Heart right ventricle (tissue), 16 donors: ENCODE measurements at regions not wholly inside any gene's neighbourhood (a gene's known extent, or its start where the extent isn't known, plus 50 kb on each side); places are given as distances from the start of the nearest gene placed in this dataset.

Source experiments
- ATAC-seq, 8 donors: fragments of 200-7000 bp; cut with Tn5 transposase; one replicate each; pipeline ENCODE4 v1.9.1; 2020; ENCODE audit warnings: mild to moderate bottlenecking in 8 of 8, moderate library complexity in 8 of 8, moderate number of reproducible peaks in 1 of 8
- DNase-seq, 2 donors: peaks; one replicate each; pipeline ENCODE4 v3.0.0-alpha.2; 2020
- H3K27ac ChIP-seq, 10 donors: fragments of 200-600 bp; sonication (generic) in 2 of 10; one replicate each; pipeline versions ENCODE4 v1.5.0 to v1.8.0; 2020 to 2022; ENCODE audit warnings: mild to moderate bottlenecking in 3 of 10
- H3K27me3 ChIP-seq, 7 donors: fragments of 200-600 bp; one replicate each; pipeline ENCODE4 v1.8.0; 2021 to 2022; ENCODE audit warnings: mild to moderate bottlenecking in 2 of 7
- H3K36me3 ChIP-seq, 9 donors: fragments of 200-600 bp; sonication (generic) in 1 of 9; one replicate each; pipeline versions ENCODE4 v1.5.0 to v1.8.0; 2020 to 2022; ENCODE audit warnings: mild to moderate bottlenecking in 2 of 9
- H3K4me1 ChIP-seq, 9 donors: fragments of 200-600 bp; sonication (generic) in 1 of 9; one replicate each; pipeline versions ENCODE4 v1.5.0 to v1.8.0; 2020 to 2022; ENCODE audit warnings: mild to moderate bottlenecking in 4 of 9
- H3K4me3 ChIP-seq, 10 donors: fragments of 200-600 bp; sonication (generic) in 2 of 10; one replicate each; pipeline versions ENCODE4 v1.5.0 to v1.8.0; 2020 to 2022; ENCODE audit warnings: mild to moderate bottlenecking in 7 of 10, moderate library complexity in 2 of 10
- H3K9me3 ChIP-seq, 11 donors: fragments of 200-600 bp in 10 of 11; sonication (generic) in 2 of 11; one replicate each; pipeline versions ENCODE4 v1.5.0 to v1.8.0; 2013 to 2022; ENCODE audit warnings: mild to moderate bottlenecking in 2 of 11, control low read depth in 1 of 11, moderate library complexity in 1 of 11
- WGBS, 2 donors: extraction: QIAGEN DNeasy Blood & Tissue Kit; methylation state at CpG; one replicate each; pipeline ENCODE4 v1.1.7; 2013; ENCODE audit warnings: inconsistent platforms in 1 of 2; 5-methylcytosine and 5-hydroxymethylcytosine counted together
- intact Hi-C, 10 donors: fragments of 100-400 bp; cut with DNase I; formaldehyde crosslinking; loops; one replicate each; pipeline versions ENCODE4 v1.11.1 to v1.14.2; 2022
- TF ChIP-seq, protein P1 (sequence below), 9 donors: fragments of 200-600 bp; sonication (generic) in 2 of 9; IDR thresholded peaks; one replicate each; pipeline versions ENCODE4 v1.5.0 to v1.8.0; 2021 to 2022; ENCODE audit warnings: antibody characterized with exemption in 9 of 9, mild to moderate bottlenecking in 5 of 9, moderate library complexity in 1 of 9
- donor health status: Arrhythmogenic right ventricular cardiomyopathy.
- donor health status: ischemic (EF 13 %, LVEDD 7.1; RV severe dilation, severe dysfunction).
- donor health status: healthy with polysubstance abuse.
- donor health status: DM: no; HTN: yes; CAD: no.
- donor health status: DM: no; HTN: no; CAD: no.
- donor health status: ischemic (EF 25% LVEDD 6.9; RV normal size, moderate dysfunction).
- donor health status: ischemic (EF 25% LVEDD 5.7; RV mildly dilated, moderate dysfunction).
- donor health status: healthy.
- donor health status: DM: yes; HTN: yes; CAD: no.
- donor health status: Ischemic cardiomyopathy.
- donor health status: ischemic (EF 35%, LVEDD 5.7; RV mildly dilated, moderate dysfunction).
- donor health status: nonischemic (EF 11% LVEDD 7.7; RV severe dilation, severe dysfunction).
- donor health status: DM: yes; HTN: yes; CAD: no.
- donor health status: PGD.
- donor health status: ischemic (EF 29% LVEDD 5.4; RV normal size, mild dysfunction).
- donor health status: nonischemic (EF 23%, LVEDD 6.1; RV moderate dilation, normal function).

DNA sequence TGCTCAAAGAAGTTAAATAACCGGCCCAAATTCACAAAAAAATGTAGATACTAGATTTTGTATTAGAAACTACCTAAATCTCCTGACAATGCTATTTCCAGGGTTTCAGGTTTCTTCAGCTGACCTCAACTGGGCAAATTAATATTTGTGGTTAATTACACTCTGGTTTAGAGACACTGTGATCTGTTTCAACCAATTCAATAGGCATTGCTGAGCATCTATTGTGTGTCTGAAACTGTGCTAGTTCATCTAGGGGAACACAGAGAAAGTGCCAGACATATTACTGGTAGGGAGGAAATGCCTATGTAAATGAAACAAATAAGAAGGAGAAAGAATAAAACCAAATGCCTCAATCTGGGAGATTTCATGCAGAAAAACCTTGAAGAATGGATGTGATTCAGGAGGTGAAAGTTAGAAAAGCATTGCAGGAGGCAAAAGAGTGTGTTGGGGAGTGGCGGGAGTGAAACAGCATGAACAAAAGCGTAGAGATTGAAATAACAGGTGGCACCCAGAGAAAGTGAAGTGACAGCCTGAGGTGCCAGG, 51.3 kb upstream of the IVNS1ABP start:
- DNase-seq (no peak), ATAC-seq (no peak)
- 98% methylated on average over 3 of the region's 3 CpGs for WGBS, 2 donors
- H3K27ac ChIP-seq, result no peak overlapping the region
- no peaks in the 10 kb centered on the region for H3K36me3 ChIP-seq
- no peaks in the 10 kb centered on the region for H3K27me3 ChIP-seq
- no peak overlapping the region for H3K4me3 ChIP-seq
- peaks cover 0 to 5% (median 0%) of the 10 kb centered on the region in 9 donors for H3K4me1 ChIP-seq
- intact Hi-C loops, result no loop called here
- TF ChIP-seq, protein P1, sequence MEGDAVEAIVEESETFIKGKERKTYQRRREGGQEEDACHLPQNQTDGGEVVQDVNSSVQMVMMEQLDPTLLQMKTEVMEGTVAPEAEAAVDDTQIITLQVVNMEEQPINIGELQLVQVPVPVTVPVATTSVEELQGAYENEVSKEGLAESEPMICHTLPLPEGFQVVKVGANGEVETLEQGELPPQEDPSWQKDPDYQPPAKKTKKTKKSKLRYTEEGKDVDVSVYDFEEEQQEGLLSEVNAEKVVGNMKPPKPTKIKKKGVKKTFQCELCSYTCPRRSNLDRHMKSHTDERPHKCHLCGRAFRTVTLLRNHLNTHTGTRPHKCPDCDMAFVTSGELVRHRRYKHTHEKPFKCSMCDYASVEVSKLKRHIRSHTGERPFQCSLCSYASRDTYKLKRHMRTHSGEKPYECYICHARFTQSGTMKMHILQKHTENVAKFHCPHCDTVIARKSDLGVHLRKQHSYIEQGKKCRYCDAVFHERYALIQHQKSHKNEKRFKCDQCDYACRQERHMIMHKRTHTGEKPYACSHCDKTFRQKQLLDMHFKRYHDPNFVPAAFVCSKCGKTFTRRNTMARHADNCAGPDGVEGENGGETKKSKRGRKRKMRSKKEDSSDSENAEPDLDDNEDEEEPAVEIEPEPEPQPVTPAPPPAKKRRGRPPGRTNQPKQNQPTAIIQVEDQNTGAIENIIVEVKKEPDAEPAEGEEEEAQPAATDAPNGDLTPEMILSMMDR (IDR thresholded peaks at IDR 0.05), result no peak
- peaks cover 0 to 5% (median 0%) of the 10 kb centered on the region in 11 donors for H3K9me3 ChIP-seq

DNA sequence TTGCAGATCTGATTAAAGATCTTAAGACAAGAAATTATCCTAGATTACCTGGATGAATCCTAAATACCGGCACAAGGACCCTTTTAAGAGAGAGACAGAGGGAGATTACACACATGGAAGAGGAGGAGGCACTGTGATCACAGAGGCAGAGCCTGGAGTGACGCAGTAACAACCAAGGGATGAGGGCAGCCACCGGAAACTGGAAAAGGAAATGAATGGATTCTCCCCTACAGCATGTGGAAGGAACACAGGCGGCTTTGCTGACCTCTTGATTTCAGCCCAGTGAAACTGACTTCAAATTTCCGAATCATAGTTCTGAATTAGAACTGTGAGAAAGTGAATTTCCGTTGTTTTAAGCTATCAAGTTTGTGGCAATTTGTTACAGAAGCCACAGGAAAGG, 50.2 kb upstream of the IVNS1ABP start:
- Histone ChIP-seq H3K4me1 (no peaks in the 10 kb centered on the region), H3K4me3 (no peak overlapping the region), H3K36me3 (no peaks in the 10 kb centered on the region), H3K9me3 (peaks cover 0 to 8% (median 0%) of the 10 kb centered on the region in 11 donors), H3K27ac (no peak overlapping the region), H3K27me3 (no peaks in the 10 kb centered on the region)
- WGBS, 2 donors, result 56 to 60% methylated on average over 6 of the region's 6 CpGs
- DNase-seq, result peak in 1 of 2 donors; percentile 32
- TF ChIP-seq, protein P1 (IDR thresholded peaks at IDR 0.05), result no peak
- intact Hi-C loops, result no loop called here
- ATAC-seq, result peak in 3 of 8 donors; percentile 75 to 94 (median 81)
